HEK293 (cell line): ENCODE measurements at regions not wholly inside any gene's neighbourhood (a gene's known extent, or its start where the extent isn't known, plus 50 kb on each side); places are given as distances from the start of the nearest gene placed in this dataset.

Experiments
- CTCF ChIA-PET: fragments of 350-600 bp; formaldehyde crosslinking; extraction: SDS; loops from one replicate; lab custom pipeline; 2021; ENCODE audit warnings: antibody characterized with exemption; lab: Yijun Ruan, JAX
- POLR2A ChIA-PET: fragments of 300-600 bp; formaldehyde crosslinking; extraction: SDS; loops from one replicate; lab custom pipeline; 2020; ENCODE audit warnings: antibody characterized with exemption, inconsistent platforms; lab: Yijun Ruan, JAX
- H3K27ac ChIP-seq: fragments of 200-500 bp; sonication (Bioruptor generic); 2 replicates; pipeline ENCODE4 v1.5.1; 2014; ENCODE audit warnings: low read depth, low read length, control low read depth, inconsistent platforms; ENCODE audit errors: extremely low read depth
- H3K36me3 ChIP-seq, 2 experiments: fragments of 200-500 bp in 1 of 2; sonication (Bioruptor generic) in 1 of 2; 1 replicate in 1 of 2; 2 replicates in 1 of 2; pipeline ENCODE4 v1.5.1; 2014 to 2017; ENCODE audit warnings: inconsistent platforms in 2 of 2, low read length in 2 of 2; ENCODE audit not compliant: control insufficient read depth in 2 of 2, insufficient read depth in 1 of 2
- H3K4me1 ChIP-seq: fragments of 200-500 bp; sonication (Bioruptor generic); 2 replicates; pipeline ENCODE4 v1.5.1; 2014; ENCODE audit warnings: mild to moderate bottlenecking, low read length, inconsistent platforms; ENCODE audit not compliant: control insufficient read depth, insufficient read depth
- H3K4me3 ChIP-seq: 2 replicates; pipeline ENCODE4 v1.5.1; 2011; ENCODE audit warnings: low read depth, mild to moderate bottlenecking, control low read depth, low read length, moderate library complexity
- H3K9me3 ChIP-seq: fragments of 200-500 bp; sonication (Bioruptor generic); 2 replicates; pipeline ENCODE4 v1.5.1; 2014; ENCODE audit warnings: low read depth, low read length, inconsistent platforms; ENCODE audit not compliant: control insufficient read depth, insufficient read depth
- EGR2 ChIP-seq: fragments of 450-650 bp; formaldehyde crosslinking; IDR thresholded peaks from 2 replicates; pipeline ENCODE4 v1.5.1; 2016; ENCODE audit warnings: low read depth, missing biosample characterization, missing genetic modification characterization
- FEZF1 ChIP-seq: fragments of 450-650 bp; formaldehyde crosslinking; IDR thresholded peaks from 2 replicates; pipeline ENCODE4 v1.5.1; 2016; ENCODE audit warnings: missing biosample characterization, missing genetic modification characterization
- GLIS2 ChIP-seq: fragments of 450-650 bp; formaldehyde crosslinking; IDR thresholded peaks from 2 replicates; pipeline ENCODE4 v1.5.1; 2016; ENCODE audit warnings: missing biosample characterization, missing genetic modification characterization
- HOXA7 ChIP-seq: sonication (generic); formaldehyde crosslinking; IDR thresholded peaks from 2 replicates; pipeline ENCODE4 v1.8.1; 2022; ENCODE audit warnings: missing genetic modification reagents, borderline replicate concordance
- HOXC10 ChIP-seq: sonication (generic); formaldehyde crosslinking; IDR thresholded peaks from 2 replicates; pipeline ENCODE4 v1.8.1; 2023; ENCODE audit warnings: mild to moderate bottlenecking, missing genetic modification reagents
- PBX3 ChIP-seq: sonication (generic); formaldehyde crosslinking; IDR thresholded peaks from 2 replicates; pipeline ENCODE4 v1.8.1; 2022; ENCODE audit warnings: mild to moderate bottlenecking, moderate library complexity, missing genetic modification reagents
- PRDM2 ChIP-seq: fragments of 450-650 bp; formaldehyde crosslinking; IDR thresholded peaks from 2 replicates; pipeline ENCODE4 v1.5.1; 2016; ENCODE audit warnings: missing biosample characterization, missing genetic modification characterization, borderline replicate concordance
- SETDB1 ChIP-seq: IDR thresholded peaks from one replicate; pipeline ENCODE4 v1.6.1; 2017; ENCODE audit warnings: mild to moderate bottlenecking, low read length, moderate library complexity, mixed read lengths; ENCODE audit not compliant: insufficient read length
- ZBTB20 ChIP-seq: fragments of 450-650 bp; formaldehyde crosslinking; IDR thresholded peaks from 2 replicates; pipeline ENCODE4 v1.5.1; 2016; ENCODE audit warnings: missing biosample characterization, missing genetic modification characterization
- ZBTB7A ChIP-seq: fragments of 450-650 bp; formaldehyde crosslinking; IDR thresholded peaks from 2 replicates; pipeline ENCODE4 v1.5.1; 2016; ENCODE audit warnings: low read depth, missing biosample characterization, missing genetic modification characterization
- ZNF146 ChIP-seq: fragments of 450-650 bp; formaldehyde crosslinking; IDR thresholded peaks from 2 replicates; pipeline ENCODE4 v1.5.1; 2016; ENCODE audit warnings: missing biosample characterization, missing genetic modification characterization
- ZNF394 ChIP-seq: fragments of 450-650 bp; formaldehyde crosslinking; IDR thresholded peaks from 2 replicates; pipeline ENCODE4 v1.5.1; 2016; ENCODE audit warnings: missing biosample characterization, missing genetic modification characterization, mild to moderate bottlenecking, moderate library complexity, borderline replicate concordance
- ZNF514 ChIP-seq: fragments of 450-650 bp; formaldehyde crosslinking; IDR thresholded peaks from 2 replicates; pipeline ENCODE4 v1.5.1; 2016; ENCODE audit warnings: missing biosample characterization, missing genetic modification characterization
- ZNF621 ChIP-seq: fragments of 450-650 bp; formaldehyde crosslinking; IDR thresholded peaks from 2 replicates; pipeline ENCODE4 v1.5.1; 2017; ENCODE audit warnings: missing biosample characterization, missing genetic modification characterization
- ZNF654 ChIP-seq: fragments of 450-650 bp; formaldehyde crosslinking; IDR thresholded peaks from 2 replicates; pipeline ENCODE4 v1.5.1; 2016; ENCODE audit warnings: low read depth, missing biosample characterization, missing genetic modification characterization
- ZNF660 ChIP-seq: fragments of 450-650 bp; IDR thresholded peaks from 2 replicates; pipeline ENCODE4 v1.5.1; 2018; ENCODE audit warnings: missing biosample characterization, mild to moderate bottlenecking, missing genetic modification characterization
- ZNF664 ChIP-seq: fragments of 450-650 bp; formaldehyde crosslinking; IDR thresholded peaks from 2 replicates; pipeline ENCODE4 v1.5.1; 2016; ENCODE audit warnings: missing biosample characterization, missing genetic modification characterization
- ZNF677 ChIP-seq: fragments of 450-650 bp; IDR thresholded peaks from 2 replicates; pipeline ENCODE4 v1.5.0; 2018; ENCODE audit warnings: missing biosample characterization, mild to moderate bottlenecking, missing genetic modification characterization, moderate library complexity
- ZNF776 ChIP-seq: fragments of 450-650 bp; formaldehyde crosslinking; IDR thresholded peaks from 2 replicates; pipeline ENCODE4 v1.5.0; 2017; ENCODE audit warnings: missing biosample characterization, missing genetic modification characterization, borderline replicate concordance
- ZSCAN16 ChIP-seq: fragments of 450-650 bp; formaldehyde crosslinking; IDR thresholded peaks from 2 replicates; pipeline ENCODE4 v1.5.1; 2016; ENCODE audit warnings: missing biosample characterization, missing genetic modification characterization
- TF ChIP-seq, protein P1 (sequence below): fragments of 450-650 bp; formaldehyde crosslinking; IDR thresholded peaks from 2 replicates; pipeline ENCODE4 v1.5.1; 2016; ENCODE audit warnings: missing biosample characterization, missing genetic modification characterization
- TF ChIP-seq, protein P2 (sequence below): fragments of 450-650 bp; formaldehyde crosslinking; IDR thresholded peaks from 2 replicates; pipeline ENCODE4 v1.5.1; 2016; ENCODE audit warnings: missing biosample characterization, missing genetic modification characterization
- TF ChIP-seq, protein P3 (sequence below): fragments of 450-650 bp; formaldehyde crosslinking; IDR thresholded peaks from 2 replicates; pipeline ENCODE4 v1.5.1; 2016; ENCODE audit warnings: missing biosample characterization, missing genetic modification characterization

- Histone ChIP-seq H3K4me1 (no peaks in the 10 kb centered on the region), H3K36me3 (no peaks in the 10 kb centered on the region)
- TF ChIP-seq ZNF394 (tag by site-specific recombination): no peak
- no peak for TF ChIP-seq ZBTB7A (tag by site-specific recombination)
- TF ChIP-seq SETDB1: peak; percentile 15
- TF ChIP-seq ZSCAN16: no peak
- TF ChIP-seq ZNF660 (tag by site-specific recombination): peak; percentile 49; the same call in 1 of the 2 replicates
- TF ChIP-seq FEZF1 (tag by site-specific recombination): no peak
- no peak for TF ChIP-seq ZBTB20
- TF ChIP-seq ZNF654 (tag by site-specific recombination): peak; percentile 86
- TF ChIP-seq, all 188 proteins: peak for 3
- H3K4me3 ChIP-seq: no peak overlapping the region
- no peaks in the 10 kb centered on the region for H3K9me3 ChIP-seq
- CTCF ChIA-PET: interaction anchor here (0.5 to 3.1 kb wide), 19 partner anchors 8 to 575 kb away, joined by 3 to 22 read pairs (median 4); no protein-coding TSS in a partner anchor
- POLR2A ChIA-PET: no interaction called here
- H3K27ac ChIP-seq: no peak overlapping the region
Measured at GRCh38 chr14:78022059-78022458, 148.1 kb upstream of the NRXN3 start.

DNA sequence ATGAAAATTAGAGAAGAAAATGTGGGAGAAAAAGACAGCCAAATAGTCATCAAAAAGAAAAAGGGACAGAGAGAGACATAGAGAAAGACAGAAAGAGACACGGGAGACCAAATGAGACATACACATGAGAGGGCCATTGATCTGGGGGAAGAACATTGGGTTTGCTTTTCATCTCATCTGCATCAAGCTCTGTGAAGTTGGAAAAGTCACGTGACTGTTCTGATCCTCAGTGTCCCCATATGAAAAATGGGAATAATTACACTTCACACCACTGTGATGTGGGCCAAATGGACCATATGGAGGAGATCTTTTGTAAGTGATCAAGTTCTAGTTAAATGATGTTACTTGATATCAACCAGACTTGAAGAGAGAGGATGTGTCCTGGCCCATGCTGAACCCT is 147.1 kb upstream of the NRXN3 start:
- no peaks in the 10 kb centered on the region for H3K9me3 ChIP-seq
- no peak overlapping the region for H3K27ac ChIP-seq
- ChIA-PET CTCF (interaction anchor here (0.8 to 3.1 kb wide), 7 partner anchors 25 to 574 kb away, joined by 3 to 22 read pairs (median 4); no protein-coding TSS in a partner anchor), POLR2A (no interaction called here)
- no peaks in the 10 kb centered on the region for H3K36me3 ChIP-seq
- no peak overlapping the region for H3K4me3 ChIP-seq
- H3K4me1 ChIP-seq: no peaks in the 10 kb centered on the region
- TF ChIP-seq ZNF776 (tag by site-specific recombination): no peak
- no peak for TF ChIP-seq ZNF664
- no peak for TF ChIP-seq PRDM2
- TF ChIP-seq, protein P1, sequence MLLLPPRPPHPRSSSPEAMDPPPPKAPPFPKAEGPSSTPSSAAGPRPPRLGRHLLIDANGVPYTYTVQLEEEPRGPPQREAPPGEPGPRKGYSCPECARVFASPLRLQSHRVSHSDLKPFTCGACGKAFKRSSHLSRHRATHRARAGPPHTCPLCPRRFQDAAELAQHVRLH: no peak
- no peak for TF ChIP-seq ZNF621 (tag by site-specific recombination)
- no peak for TF ChIP-seq HOXA7
- no peak for TF ChIP-seq GLIS2 (tag by site-specific recombination)
- TF ChIP-seq HOXC10 (CRISPR knock-in tag): no peak
- no peak for TF ChIP-seq FEZF1 (tag by site-specific recombination)
- TF ChIP-seq, protein P2, sequence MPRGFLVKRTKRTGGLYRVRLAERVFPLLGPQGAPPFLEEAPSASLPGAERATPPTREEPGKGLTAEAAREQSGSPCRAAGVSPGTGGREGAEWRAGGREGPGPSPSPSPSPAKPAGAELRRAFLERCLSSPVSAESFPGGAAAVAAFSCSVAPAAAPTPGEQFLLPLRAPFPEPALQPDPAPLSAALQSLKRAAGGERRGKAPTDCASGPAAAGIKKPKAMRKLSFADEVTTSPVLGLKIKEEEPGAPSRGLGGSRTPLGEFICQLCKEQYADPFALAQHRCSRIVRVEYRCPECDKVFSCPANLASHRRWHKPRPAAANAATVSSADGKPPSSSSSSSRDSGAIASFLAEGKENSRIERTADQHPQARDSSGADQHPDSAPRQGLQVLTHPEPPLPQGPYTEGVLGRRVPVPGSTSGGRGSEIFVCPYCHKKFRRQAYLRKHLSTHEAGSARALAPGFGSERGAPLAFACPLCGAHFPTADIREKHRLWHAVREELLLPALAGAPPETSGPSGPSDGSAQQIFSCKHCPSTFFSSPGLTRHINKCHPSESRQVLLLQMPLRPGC (tag by site-specific recombination): no peak
- no peak for TF ChIP-seq EGR2
- TF ChIP-seq, protein P3, sequence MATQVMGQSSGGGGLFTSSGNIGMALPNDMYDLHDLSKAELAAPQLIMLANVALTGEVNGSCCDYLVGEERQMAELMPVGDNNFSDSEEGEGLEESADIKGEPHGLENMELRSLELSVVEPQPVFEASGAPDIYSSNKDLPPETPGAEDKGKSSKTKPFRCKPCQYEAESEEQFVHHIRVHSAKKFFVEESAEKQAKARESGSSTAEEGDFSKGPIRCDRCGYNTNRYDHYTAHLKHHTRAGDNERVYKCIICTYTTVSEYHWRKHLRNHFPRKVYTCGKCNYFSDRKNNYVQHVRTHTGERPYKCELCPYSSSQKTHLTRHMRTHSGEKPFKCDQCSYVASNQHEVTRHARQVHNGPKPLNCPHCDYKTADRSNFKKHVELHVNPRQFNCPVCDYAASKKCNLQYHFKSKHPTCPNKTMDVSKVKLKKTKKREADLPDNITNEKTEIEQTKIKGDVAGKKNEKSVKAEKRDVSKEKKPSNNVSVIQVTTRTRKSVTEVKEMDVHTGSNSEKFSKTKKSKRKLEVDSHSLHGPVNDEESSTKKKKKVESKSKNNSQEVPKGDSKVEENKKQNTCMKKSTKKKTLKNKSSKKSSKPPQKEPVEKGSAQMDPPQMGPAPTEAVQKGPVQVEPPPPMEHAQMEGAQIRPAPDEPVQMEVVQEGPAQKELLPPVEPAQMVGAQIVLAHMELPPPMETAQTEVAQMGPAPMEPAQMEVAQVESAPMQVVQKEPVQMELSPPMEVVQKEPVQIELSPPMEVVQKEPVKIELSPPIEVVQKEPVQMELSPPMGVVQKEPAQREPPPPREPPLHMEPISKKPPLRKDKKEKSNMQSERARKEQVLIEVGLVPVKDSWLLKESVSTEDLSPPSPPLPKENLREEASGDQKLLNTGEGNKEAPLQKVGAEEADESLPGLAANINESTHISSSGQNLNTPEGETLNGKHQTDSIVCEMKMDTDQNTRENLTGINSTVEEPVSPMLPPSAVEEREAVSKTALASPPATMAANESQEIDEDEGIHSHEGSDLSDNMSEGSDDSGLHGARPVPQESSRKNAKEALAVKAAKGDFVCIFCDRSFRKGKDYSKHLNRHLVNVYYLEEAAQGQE (tag by site-specific recombination): no peak
- TF ChIP-seq SETDB1: no peak
- TF ChIP-seq ZNF677 (tag by site-specific recombination): no peak
- TF ChIP-seq ZNF146 (tag by site-specific recombination): no peak
- TF ChIP-seq ZNF514 (tag by site-specific recombination): no peak
- TF ChIP-seq PBX3 (CRISPR knock-in tag): no peak
